ENCODE measurements at regions not wholly inside any gene's neighbourhood (a gene's known extent, or its start where the extent isn't known, plus 50 kb on each side); places are given as distances from the start of the nearest gene placed in this dataset.
"Not testable (repeated sequence)": the region's sequence is repeated elsewhere in the genome, so short reads cannot be mapped to it uniquely, and the experiment has no call there.

DNA sequence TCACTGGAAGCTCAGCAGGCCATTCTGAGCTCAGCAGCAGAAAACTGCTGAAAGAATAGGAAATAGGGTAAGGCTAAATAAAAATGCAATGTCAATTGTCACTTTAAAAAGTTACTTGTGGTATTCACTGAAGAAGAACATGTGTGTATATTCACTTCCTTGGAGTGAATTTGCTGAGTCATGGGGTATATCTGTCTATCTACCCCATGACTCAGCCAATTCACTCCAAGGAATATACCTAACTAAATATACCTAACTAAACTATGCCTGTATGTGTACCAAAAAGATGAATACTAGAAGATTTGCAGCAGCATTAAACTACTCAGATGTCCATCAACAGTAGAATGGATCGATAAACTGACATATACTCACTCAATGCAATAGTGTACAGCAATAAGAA lies 69.5 kb upstream of the KCNAB1 start:
- Histone ChIP-seq H3K27me3 (replicated peaks; ENCODE audit: insufficient read depth) (peaks cover 7% of the 10 kb centered on the region; the same call in 1 of the 2 replicates), H3K79me2 (ENCODE audit: insufficient read depth) (no peaks in the 10 kb centered on the region), H4K20me1 (ENCODE audit: insufficient read depth) (no peaks in the 10 kb centered on the region), H3K36me3 (ENCODE audit: low read depth) (no peaks in the 10 kb centered on the region), H3K9me3 (ENCODE audit: low read depth) (no peaks in the 10 kb centered on the region), H3K9ac (no peak overlapping the region), H3K9me2 (ENCODE audit: insufficient read depth) (no peaks in the 10 kb centered on the region), H3F3A (ENCODE audit: insufficient read depth) (no peaks in the 10 kb centered on the region), H3K4me3 (no peak overlapping the region), H2AFZ (no peak overlapping the region), H3K4me2 (ENCODE audit: unreplicated experiment) (no peak overlapping the region), H3K4me1 (ENCODE audit: insufficient read depth) (peaks cover 2% of the 10 kb centered on the region; the same call in 1 of the 2 replicates), H3K27ac (no peak overlapping the region)
- in situ Hi-C loops (cut with MboI) = no loop called here
- 91 to 92% methylated on average over 1 of the region's 1 CpG for WGBS, 2 experiments (ENCODE audit: low coverage in 1 of 2, low lambda C conversion rate in 2 of 2, missing lambda C conversion rate in 2 of 2)
- TF ChIP-seq EZH2 (IDR thresholded peaks at IDR 0.05; ENCODE audit: insufficient read depth, poor library complexity, severe bottlenecking) (no peak), EZH2phosphoT487 (IDR thresholded peaks at IDR 0.05; ENCODE audit: insufficient read depth, low read depth) (no peak)
- peak; percentile 35 for DNase-seq

DNA sequence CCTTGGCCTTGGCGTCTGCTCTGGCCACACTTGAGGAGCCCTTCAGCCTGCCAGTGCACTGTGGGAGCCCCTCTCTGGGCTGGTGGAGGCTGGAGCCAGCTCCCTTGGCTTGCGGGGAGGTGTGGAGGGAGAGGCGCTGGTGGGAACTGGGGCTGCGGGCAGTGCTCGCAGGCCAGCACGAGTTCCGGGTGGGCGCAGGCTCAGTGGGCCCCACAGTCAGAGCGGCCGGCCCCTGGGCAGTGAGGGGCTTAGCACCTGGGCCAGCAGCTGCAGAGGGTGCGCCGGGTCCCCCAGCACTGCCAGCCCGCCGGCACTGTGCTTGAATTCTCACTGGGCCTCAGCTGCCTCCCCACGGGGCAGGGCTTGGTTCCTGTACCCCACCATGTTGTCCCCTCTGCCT lies 68.7 kb upstream of the KCNAB1 start:
- H4K20me1 ChIP-seq (ENCODE audit: insufficient read depth) = no peaks in the 10 kb centered on the region
- H3K4me2 ChIP-seq (ENCODE audit: unreplicated experiment) = no peak overlapping the region
- no peaks in the 10 kb centered on the region for H3K9me3 ChIP-seq (ENCODE audit: low read depth)
- 90 to 94% methylated on average over 8 to 11 of the region's 15 CpGs for WGBS, 2 experiments (ENCODE audit: low coverage in 1 of 2, low lambda C conversion rate in 2 of 2, missing lambda C conversion rate in 2 of 2)
- no peaks in the 10 kb centered on the region for H3K9me2 ChIP-seq (ENCODE audit: insufficient read depth)
- TF ChIP-seq EZH2 (IDR thresholded peaks at IDR 0.05; ENCODE audit: insufficient read depth, poor library complexity, severe bottlenecking) (no peak), EZH2phosphoT487 (IDR thresholded peaks at IDR 0.05; ENCODE audit: insufficient read depth, low read depth) (no peak)
- in situ Hi-C loops (cut with MboI) = no loop called here
- H3K27me3 ChIP-seq (replicated peaks; ENCODE audit: insufficient read depth) = peaks cover 7% of the 10 kb centered on the region; the same call in 1 of the 2 replicates
- DNase-seq = no peak
- no peaks in the 10 kb centered on the region for H3F3A ChIP-seq (ENCODE audit: insufficient read depth)
- H3K36me3 ChIP-seq (ENCODE audit: low read depth) = no peaks in the 10 kb centered on the region
- no peak overlapping the region for H3K27ac ChIP-seq
- H3K9ac ChIP-seq = no peak overlapping the region
- no peaks in the 10 kb centered on the region for H3K79me2 ChIP-seq (ENCODE audit: insufficient read depth)
- H2AFZ ChIP-seq = no peak overlapping the region
- H3K4me1 ChIP-seq (ENCODE audit: insufficient read depth) = peaks cover 2% of the 10 kb centered on the region; the same call in 1 of the 2 replicates
- H3K4me3 ChIP-seq = no peak overlapping the region

GRCh38 chr3:156052115-156052514 lies 68.3 kb upstream of the KCNAB1 start:
- Histone ChIP-seq H3K4me2 (ENCODE audit: unreplicated experiment) (no peak overlapping the region), H4K20me1 (ENCODE audit: insufficient read depth) (no peaks in the 10 kb centered on the region), H3K79me2 (ENCODE audit: insufficient read depth) (no peaks in the 10 kb centered on the region), H3K9me2 (ENCODE audit: insufficient read depth) (no peaks in the 10 kb centered on the region), H3K9ac (no peak overlapping the region), H3K27me3 (replicated peaks; ENCODE audit: insufficient read depth) (peaks cover 7% of the 10 kb centered on the region; the same call in 1 of the 2 replicates), H3K27ac (no peak overlapping the region), H3K9me3 (ENCODE audit: low read depth) (no peaks in the 10 kb centered on the region), H3K36me3 (ENCODE audit: low read depth) (no peaks in the 10 kb centered on the region), H3K4me3 (no peak overlapping the region), H2AFZ (no peak overlapping the region), H3K4me1 (ENCODE audit: insufficient read depth) (peaks cover 2% of the 10 kb centered on the region; the same call in 1 of the 2 replicates), H3F3A (ENCODE audit: insufficient read depth) (no peaks in the 10 kb centered on the region)
- WGBS, 2 experiments (ENCODE audit: low coverage in 1 of 2, low lambda C conversion rate in 2 of 2, missing lambda C conversion rate in 2 of 2) = 62 to 69% methylated on average over 5 to 9 of the region's 9 CpGs
- in situ Hi-C loops (cut with MboI) = no loop called here
- TF ChIP-seq EZH2phosphoT487 (IDR thresholded peaks at IDR 0.05; ENCODE audit: insufficient read depth, low read depth) (no peak), EZH2 (IDR thresholded peaks at IDR 0.05; ENCODE audit: insufficient read depth, poor library complexity, severe bottlenecking) (no peak)
- no peak for DNase-seq

GRCh38 chr3:156059950-156060501 lies 60.4 kb upstream of the KCNAB1 start:
- DNase-seq = no peak
- H3K4me1 ChIP-seq (ENCODE audit: insufficient read depth) = no peaks in the 10 kb centered on the region
- 0 out of 2 replicates have a peak, but pooled peaks cover 15% of the 10 kb centered on the region for H3K27me3 ChIP-seq (replicated peaks; ENCODE audit: insufficient read depth)
- TF ChIP-seq EZH2 (IDR thresholded peaks at IDR 0.05; ENCODE audit: insufficient read depth, poor library complexity, severe bottlenecking) (no peak), EZH2phosphoT487 (IDR thresholded peaks at IDR 0.05; ENCODE audit: insufficient read depth, low read depth) (no peak)
- no peaks in the 10 kb centered on the region for H3K36me3 ChIP-seq (ENCODE audit: low read depth)
- no peaks in the 10 kb centered on the region for H3K9me2 ChIP-seq (ENCODE audit: insufficient read depth)
- no peaks in the 10 kb centered on the region for H3K79me2 ChIP-seq (ENCODE audit: insufficient read depth)
- 0 to 1% methylated on average over 2 of the region's 2 CpGs for WGBS, 2 experiments (ENCODE audit: low coverage in 1 of 2, low lambda C conversion rate in 2 of 2, missing lambda C conversion rate in 2 of 2)
- no peaks in the 10 kb centered on the region for H3F3A ChIP-seq (ENCODE audit: insufficient read depth)
- H2AFZ ChIP-seq = no peak overlapping the region
- no peaks in the 10 kb centered on the region for H3K9me3 ChIP-seq (ENCODE audit: low read depth)
- in situ Hi-C loops (cut with MboI) = no loop called here
- H3K9ac ChIP-seq = no peak overlapping the region
- H3K4me2 ChIP-seq (ENCODE audit: unreplicated experiment) = no peak overlapping the region
- no peaks in the 10 kb centered on the region for H4K20me1 ChIP-seq (ENCODE audit: insufficient read depth)
- no peak overlapping the region for H3K4me3 ChIP-seq
- H3K27ac ChIP-seq = no peak overlapping the region

DNA sequence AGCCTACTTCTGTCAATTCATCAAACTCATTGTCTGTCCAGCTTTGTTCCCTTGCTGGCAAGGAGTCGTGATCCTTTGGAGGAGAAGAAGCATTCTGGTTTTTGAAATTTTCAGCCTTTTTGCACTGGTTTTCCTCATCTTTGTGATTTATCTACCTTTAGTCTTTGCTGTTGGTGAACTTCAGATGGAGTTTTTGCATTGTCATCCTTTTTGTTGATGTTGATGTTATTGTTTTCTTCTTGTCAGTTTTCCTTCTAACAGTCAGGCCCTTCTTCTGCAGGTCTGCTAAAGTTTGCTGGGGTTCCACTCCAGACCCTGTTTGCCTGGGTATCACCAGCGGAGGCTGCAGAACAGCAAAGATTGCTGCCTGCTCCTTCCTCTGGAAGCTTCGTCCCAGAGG lies 52.2 kb upstream of the KCNAB1 start:
- H3K4me3 ChIP-seq; H3K27ac ChIP-seq; H3K79me2 ChIP-seq (ENCODE audit: insufficient read depth); H3K9ac ChIP-seq; H2AFZ ChIP-seq; H3K9me2 ChIP-seq (ENCODE audit: insufficient read depth); H3K27me3 ChIP-seq (replicated peaks; ENCODE audit: insufficient read depth); H4K20me1 ChIP-seq (ENCODE audit: insufficient read depth); H3F3A ChIP-seq (ENCODE audit: insufficient read depth); H3K9me3 ChIP-seq (ENCODE audit: low read depth); H3K4me2 ChIP-seq (ENCODE audit: unreplicated experiment); in situ Hi-C loops (cut with MboI); H3K36me3 ChIP-seq (ENCODE audit: low read depth); DNase-seq; H3K4me1 ChIP-seq (ENCODE audit: insufficient read depth): not testable (repeated sequence)
- 76 to 84% methylated on average over 3 of the region's 3 CpGs for WGBS, 2 experiments (ENCODE audit: low coverage in 1 of 2, low lambda C conversion rate in 2 of 2, missing lambda C conversion rate in 2 of 2)

Measured in GM23248 (cell line).